HG02852 (cell line): ENCODE measurements at regions not wholly inside any gene's neighbourhood (a gene's known extent, or its start where the extent isn't known, plus 50 kb on each side); places are given as distances from the start of the nearest gene placed in this dataset.

Experiments
- ATAC-seq: cut with Tn5 transposase; IDR thresholded peaks from one replicate; pipeline ENCODE4 v1.9.1; 2021; ENCODE audit warnings: mild to moderate bottlenecking, moderate library complexity; ENCODE audit not compliant: unreplicated experiment

- no peak for ATAC-seq
These were observed 312.2 kb upstream of the MAF start for GRCh38 chr16:79912592-79913310.

- no peak for ATAC-seq
These were observed 311.1 kb upstream of the MAF start for GRCh38 chr16:79911660-79912059.

- no peak for ATAC-seq
These were observed 309.0 kb upstream of the MAF start for GRCh38 chr16:79909571-79909970.

DNA sequence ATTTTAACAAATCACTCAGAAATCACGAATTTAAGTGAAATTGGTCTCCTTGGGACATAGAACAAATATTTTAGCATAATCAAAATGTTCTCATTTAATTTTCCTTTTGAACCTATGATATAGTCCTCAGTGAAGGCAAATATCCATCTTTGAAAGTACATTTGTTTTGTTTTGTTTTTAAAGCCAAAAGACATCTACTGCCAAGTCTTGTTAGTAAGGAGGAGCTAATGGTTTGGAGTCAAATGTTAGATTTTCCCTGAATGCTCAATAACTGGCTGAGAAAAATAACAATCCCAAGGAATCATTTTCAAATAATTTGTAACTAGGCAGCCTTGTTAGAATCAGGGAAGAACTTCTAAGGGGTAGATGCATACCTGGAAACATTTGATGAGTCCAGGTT, 302.9 kb upstream of the MAF start:
- no peak for ATAC-seq

DNA sequence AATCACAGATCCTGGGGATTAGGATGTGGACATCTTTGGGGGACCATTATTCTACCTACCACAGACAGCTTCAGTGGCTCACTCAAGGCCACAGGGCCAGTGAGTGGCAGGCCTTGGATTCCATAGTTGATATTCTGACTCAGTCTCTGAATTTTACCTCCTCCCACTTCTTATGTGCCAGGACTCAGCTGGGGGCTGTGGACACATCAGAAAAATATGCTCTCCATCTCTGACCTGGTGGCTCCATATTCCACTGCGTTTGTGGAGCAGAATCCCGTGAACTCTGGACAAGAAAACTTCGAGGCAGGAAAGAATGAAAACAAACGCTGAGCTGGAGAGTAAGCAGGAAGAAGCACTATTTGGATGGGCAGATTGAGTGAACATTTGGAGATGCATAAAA, 301.8 kb upstream of the MAF start:
- ATAC-seq = no peak

DNA sequence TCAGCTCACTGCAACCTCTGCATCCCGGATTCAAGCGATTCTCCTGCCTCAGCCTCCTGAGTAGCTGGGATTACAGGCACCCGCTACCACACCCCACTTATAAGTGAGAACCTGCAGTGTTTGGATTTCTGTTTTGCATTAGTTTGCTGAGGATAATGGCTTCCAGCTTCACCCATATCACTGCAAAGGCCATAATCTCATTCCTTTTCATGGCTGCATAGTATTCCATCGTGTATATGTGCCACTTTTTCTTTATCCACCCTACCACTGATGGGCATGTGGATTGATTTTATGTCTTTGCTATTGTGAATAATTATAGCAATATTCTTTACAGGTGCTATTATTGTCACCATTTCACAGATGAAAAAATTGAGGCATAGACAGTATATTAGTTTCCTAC, 301.0 kb upstream of the MAF start:
- ATAC-seq = no peak

DNA sequence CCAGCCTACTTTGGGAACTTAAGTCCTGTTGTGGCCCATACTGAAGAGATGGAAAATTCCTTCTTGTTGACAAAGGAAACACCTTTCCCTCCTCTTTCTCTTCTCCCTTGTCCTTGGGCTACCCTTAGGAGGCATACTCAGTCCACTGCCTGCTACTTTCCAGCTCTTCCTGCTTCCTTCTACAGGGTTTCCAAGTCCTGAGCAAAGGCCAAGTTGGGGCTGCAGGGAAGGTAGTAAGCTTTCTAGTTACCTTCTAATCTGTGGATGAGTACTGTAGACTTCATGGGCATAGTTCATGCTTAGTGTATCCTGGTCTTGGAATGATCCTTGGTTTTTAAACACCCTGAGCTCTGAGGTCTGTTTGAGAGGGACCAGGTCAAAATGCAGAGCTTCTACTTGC, 299.2 kb upstream of the MAF start:
- ATAC-seq = no peak

- ATAC-seq = no peak
These were observed 298.8 kb upstream of the MAF start for GRCh38 chr16:79899316-79899715.

- no peak for ATAC-seq
These were observed 298.2 kb upstream of the MAF start for GRCh38 chr16:79898703-79899102.

DNA sequence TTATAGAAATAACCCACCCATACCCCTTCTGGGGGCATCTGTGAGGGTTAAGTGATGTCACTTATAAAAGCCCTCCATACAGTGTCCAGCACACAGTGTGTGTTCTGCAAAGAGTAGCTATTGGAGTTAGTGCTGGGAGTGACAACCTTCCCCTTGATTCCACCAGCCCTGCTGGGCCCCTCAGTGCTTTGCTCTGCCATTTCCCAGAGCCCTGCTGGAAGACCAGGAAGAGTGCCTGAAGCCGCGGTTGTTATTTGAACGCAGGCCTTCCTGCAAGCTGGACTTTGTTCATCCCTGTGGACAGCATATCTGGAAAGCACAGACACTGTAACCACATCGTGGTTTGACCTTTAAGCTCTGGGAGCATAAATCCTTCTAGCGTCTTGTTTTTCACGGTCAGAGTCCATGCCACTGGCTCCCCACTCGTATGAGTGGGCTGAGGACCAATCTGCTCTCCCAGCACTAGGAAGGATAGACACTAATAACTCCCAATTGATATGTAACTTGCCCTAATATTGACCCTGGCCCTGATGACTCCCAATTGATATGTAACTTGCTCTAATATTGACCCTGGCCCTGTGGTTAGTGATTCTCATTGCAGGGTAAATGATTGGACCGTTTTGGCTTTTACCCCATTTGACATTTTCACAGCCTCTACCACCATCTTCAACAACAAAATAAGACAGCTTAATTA, 297.1 kb upstream of the MAF start:
- ATAC-seq = no peak

- no peak for ATAC-seq
These were observed 296.5 kb upstream of the MAF start for GRCh38 chr16:79897104-79897452.

DNA sequence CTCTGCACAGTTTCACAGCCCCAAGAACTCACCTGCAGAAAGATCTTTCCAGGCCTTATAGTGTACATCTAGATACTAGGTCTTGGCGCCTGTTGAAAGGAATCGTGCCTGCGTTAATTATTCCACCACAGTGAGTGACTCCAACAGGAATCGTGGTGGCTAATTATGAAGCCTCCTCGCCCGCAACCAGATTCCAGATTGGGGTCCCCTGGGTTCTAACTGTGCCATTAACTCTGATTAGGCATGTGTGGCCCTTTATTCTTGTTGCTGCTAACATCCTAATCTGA, 295.3 kb upstream of the MAF start:
- no peak for ATAC-seq

- no peak for ATAC-seq
These were observed 294.7 kb upstream of the MAF start for GRCh38 chr16:79895053-79895916.

- no peak for ATAC-seq
These were observed 292.9 kb upstream of the MAF start for GRCh38 chr16:79893445-79893844.

- no peak for ATAC-seq
These were observed 291.7 kb upstream of the MAF start for GRCh38 chr16:79892278-79892677.

GRCh38 chr16:79891458-79891857, 290.9 kb upstream of the MAF start:
- no peak for ATAC-seq

- no peak for ATAC-seq
These were observed 287.3 kb upstream of the MAF start for GRCh38 chr16:79887541-79888540.

DNA sequence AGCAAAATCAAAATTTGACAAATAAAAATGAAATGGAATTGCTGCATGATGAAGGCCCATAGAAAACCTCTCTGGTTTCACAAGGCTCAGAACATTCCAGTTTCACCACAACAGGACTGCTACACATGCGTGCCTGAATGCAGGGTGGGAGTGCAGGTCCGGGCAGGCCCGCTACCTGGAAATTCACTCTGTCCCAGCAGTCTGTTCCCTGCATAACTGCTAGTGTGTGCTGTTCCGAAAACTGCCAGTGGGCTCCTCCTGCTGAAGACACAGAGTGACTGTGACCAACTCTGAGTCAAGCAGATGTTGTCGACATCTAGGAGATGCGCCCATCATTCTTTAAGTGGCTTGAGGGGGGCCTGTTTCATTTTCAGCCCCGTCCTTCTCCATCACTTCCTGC, 284.8 kb upstream of the MAF start:
- ATAC-seq = no peak

- no peak for ATAC-seq
These were observed 283.0 kb upstream of the MAF start for GRCh38 chr16:79883494-79883893.

- no peak for ATAC-seq
These were observed 281.9 kb upstream of the MAF start for GRCh38 chr16:79882340-79883005.
